ENCODE measurements at regions not wholly inside any gene's neighbourhood (a gene's known extent, or its start where the extent isn't known, plus 50 kb on each side); places are given as distances from the start of the nearest gene placed in this dataset.

- no peaks in the 10 kb centered on the region for H3K36me3 ChIP-seq (replicated peaks in 1 of 2; ENCODE audit: control insufficient read depth in 1 of 2, insufficient read depth in 2 of 2, low read length in 2 of 2)
- ATAC-seq (no peak), FAIRE-seq (no peak), DNase-seq (ENCODE audit: low spot score) (no peak)
- H2AFZ ChIP-seq (ENCODE audit: low read length), result no peak overlapping the region
- in situ Hi-C loops (cut with HindIII; ENCODE audit: extremely low pct_ligation_motif_present, low pct_unique_long_range_greater_than_20kb) (no loop called here), intact Hi-C loops (cut with micrococcal nuclease; ENCODE audit: unreplicated experiment) (no loop called here)
- H3K4me1 ChIP-seq (ENCODE audit: insufficient read depth, low read length), result no peaks in the 10 kb centered on the region
- BruUV-seq (replicated peaks), result no TSS peak
- CTCF ChIA-PET (ENCODE audit: low intra/inter-chr PET ratio, low total read pairs), result no interaction called here
- H4K20me1 ChIP-seq (ENCODE audit: insufficient read depth, low read length), result no peaks in the 10 kb centered on the region
- POLR2A ChIA-PET, result no interaction called here
- H3K27ac ChIP-seq (ENCODE audit: extremely low read length, insufficient read depth, low read length), result no peak overlapping the region
- no peaks in the 10 kb centered on the region for H3K27me3 ChIP-seq (ENCODE audit: control insufficient read depth in 1 of 2, insufficient read depth in 2 of 2, low read length in 2 of 2)
- TF ChIP-seq ZSCAN12 (CRISPR knock-in tag; IDR thresholded peaks at IDR 0.05) (no peak), ZNF749 (CRISPR knock-in tag; IDR thresholded peaks at IDR 0.05; ENCODE audit: borderline replicate concordance) (no peak), BRCA1 (CRISPR knock-in tag; IDR thresholded peaks at IDR 0.05) (no peak)
- no peak overlapping the region for H3K4me2 ChIP-seq (ENCODE audit: low read depth, low read length)
- no peaks in the 10 kb centered on the region for H3K79me2 ChIP-seq (ENCODE audit: insufficient read depth, low read length)
- H3K9ac ChIP-seq (ENCODE audit: insufficient read depth, low read depth, low read length), result no peak overlapping the region
- H3K9me3 ChIP-seq (ENCODE audit: low read length), result peaks cover 75% of the 10 kb centered on the region
- H3K4me3 ChIP-seq (replicated peaks in 1 of 3; ENCODE audit: insufficient read depth in 1 of 3, low read depth in 2 of 3, low read length in 3 of 3), result no peak overlapping the region
Observed at GRCh38 chr11:37409124-37409523, 811.1 kb upstream of the RAG2 start.

- Histone ChIP-seq H2AFZ (ENCODE audit: low read length) (no peak overlapping the region), H3K9me3 (ENCODE audit: low read length) (peaks cover 83% of the 10 kb centered on the region), H3K27ac (ENCODE audit: extremely low read length, insufficient read depth, low read length) (no peak overlapping the region), H3K4me3 (replicated peaks in 1 of 3; ENCODE audit: insufficient read depth in 1 of 3, low read depth in 2 of 3, low read length in 3 of 3) (no peak overlapping the region), H3K4me2 (ENCODE audit: low read depth, low read length) (no peak overlapping the region), H4K20me1 (ENCODE audit: insufficient read depth, low read length) (no peaks in the 10 kb centered on the region), H3K79me2 (ENCODE audit: insufficient read depth, low read length) (no peaks in the 10 kb centered on the region), H3K36me3 (replicated peaks in 1 of 2; ENCODE audit: control insufficient read depth in 1 of 2, insufficient read depth in 2 of 2, low read length in 2 of 2) (no peaks in the 10 kb centered on the region), H3K4me1 (ENCODE audit: insufficient read depth, low read length) (no peaks in the 10 kb centered on the region), H3K9ac (ENCODE audit: insufficient read depth, low read depth, low read length) (no peak overlapping the region), H3K27me3 (ENCODE audit: control insufficient read depth in 1 of 2, insufficient read depth in 2 of 2, low read length in 2 of 2) (no peaks in the 10 kb centered on the region)
- ChIA-PET CTCF (ENCODE audit: low intra/inter-chr PET ratio, low total read pairs) (no interaction called here), POLR2A (no interaction called here)
- WGBS (ENCODE audit: low lambda C conversion rate), result 0% methylated on average over 2 of the region's 2 CpGs
- in situ Hi-C loops (cut with HindIII; ENCODE audit: extremely low pct_ligation_motif_present, low pct_unique_long_range_greater_than_20kb) (no loop called here), intact Hi-C loops (cut with micrococcal nuclease; ENCODE audit: unreplicated experiment) (no loop called here)
- no peak for ATAC-seq
- FAIRE-seq, result no peak
- no TSS peak for BruUV-seq (replicated peaks)
- no peak for DNase-seq (ENCODE audit: low spot score)
- TF ChIP-seq SP2 (CRISPR knock-in tag; IDR thresholded peaks at IDR 0.05) (no peak), FOSL1 (CRISPR knock-in tag; IDR thresholded peaks at IDR 0.05; ENCODE audit: borderline replicate concordance) (no peak), ZNF629 (CRISPR knock-in tag; conservative IDR thresholded peaks at IDR 0.05) (no peak), ZNF597 (CRISPR knock-in tag; IDR thresholded peaks at IDR 0.05) (no peak), CSRNP1 (CRISPR knock-in tag; IDR thresholded peaks at IDR 0.05) (no peak), ZFAT (CRISPR knock-in tag; conservative IDR thresholded peaks at IDR 0.05) (no peak), HNRNPLL (IDR thresholded peaks at IDR 0.05; ENCODE audit: low read depth, low read length, poor library complexity, severe bottlenecking) (no peak), ARNT (IDR thresholded peaks at IDR 0.05) (no peak), HMG20B (CRISPR knock-in tag; conservative IDR thresholded peaks at IDR 0.05) (no peak), ZNF296 (CRISPR knock-in tag; conservative IDR thresholded peaks at IDR 0.05) (no peak), PRMT3 (CRISPR knock-in tag; IDR thresholded peaks at IDR 0.05; ENCODE audit: borderline replicate concordance, low read depth) (no peak), NPAS2 (CRISPR knock-in tag; IDR thresholded peaks at IDR 0.05; ENCODE audit: borderline replicate concordance) (no peak), BRCA1 (CRISPR knock-in tag; IDR thresholded peaks at IDR 0.05) (no peak), NKX3-1 (CRISPR knock-in tag; IDR thresholded peaks at IDR 0.05) (no peak), ESRRA (CRISPR knock-in tag; IDR thresholded peaks at IDR 0.05; ENCODE audit: low read depth) (no peak), ZNF337 (CRISPR knock-in tag; IDR thresholded peaks at IDR 0.05; ENCODE audit: borderline replicate concordance, low read depth) (no peak), ZNF350 (CRISPR knock-in tag; IDR thresholded peaks at IDR 0.05; ENCODE audit: borderline replicate concordance, low read depth) (no peak), JUNB (CRISPR knock-in tag; IDR thresholded peaks at IDR 0.05; ENCODE audit: borderline replicate concordance) (no peak)
Observed at GRCh38 chr11:37407461-37407860, 809.4 kb upstream of the RAG2 start.

Data from HepG2 (cell line).